GM18861 (cell line): ENCODE measurements at regions not wholly inside any gene's neighbourhood (a gene's known extent, or its start where the extent isn't known, plus 50 kb on each side); places are given as distances from the start of the nearest gene placed in this dataset.

Source experiments
- ATAC-seq: cut with Tn5 transposase; IDR thresholded peaks from one replicate; pipeline ENCODE4 v1.9.1; 2021; ENCODE audit not compliant: unreplicated experiment

DNA sequence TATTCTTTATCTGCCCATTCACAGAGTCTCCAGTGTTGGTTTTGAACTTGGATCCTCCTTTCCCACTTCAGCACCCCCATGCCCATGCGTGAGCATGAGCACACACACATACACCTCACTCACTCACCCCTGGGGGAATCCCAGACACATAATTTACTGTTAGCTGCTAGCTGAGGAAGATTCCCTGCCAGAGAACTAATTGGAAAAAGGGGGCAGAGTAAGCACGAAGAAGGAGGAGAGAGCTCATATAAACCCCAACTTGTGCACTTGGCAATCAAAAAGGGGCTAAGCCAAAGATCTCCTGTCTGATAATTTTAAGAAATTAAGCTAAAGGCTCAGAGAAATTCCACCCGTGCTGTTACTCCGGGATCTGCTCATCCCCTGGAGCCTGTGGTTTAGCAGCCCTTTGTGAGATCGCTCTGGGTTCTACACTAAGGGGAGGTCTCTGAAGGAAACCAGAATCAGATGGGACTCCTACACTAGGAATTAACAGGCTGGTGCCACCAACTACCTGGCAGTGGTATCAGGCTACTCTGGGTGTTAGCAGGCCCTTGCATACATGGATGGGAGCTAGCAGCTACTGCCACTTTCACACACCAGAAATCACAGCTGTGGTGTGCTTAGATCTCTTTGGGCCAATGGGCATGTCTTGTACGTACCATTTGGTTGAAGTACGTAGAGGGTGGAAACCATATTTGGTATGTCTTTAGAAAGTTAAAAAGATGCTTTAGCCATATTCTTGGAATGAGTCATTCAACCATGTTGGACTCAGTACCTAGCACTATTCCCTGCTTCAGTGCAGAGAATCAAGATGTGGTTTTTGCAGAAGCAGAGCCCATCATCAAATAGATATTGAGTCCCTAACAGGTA is 95.6 kb upstream of the SLC14A2 start:
- no peak for ATAC-seq

DNA sequence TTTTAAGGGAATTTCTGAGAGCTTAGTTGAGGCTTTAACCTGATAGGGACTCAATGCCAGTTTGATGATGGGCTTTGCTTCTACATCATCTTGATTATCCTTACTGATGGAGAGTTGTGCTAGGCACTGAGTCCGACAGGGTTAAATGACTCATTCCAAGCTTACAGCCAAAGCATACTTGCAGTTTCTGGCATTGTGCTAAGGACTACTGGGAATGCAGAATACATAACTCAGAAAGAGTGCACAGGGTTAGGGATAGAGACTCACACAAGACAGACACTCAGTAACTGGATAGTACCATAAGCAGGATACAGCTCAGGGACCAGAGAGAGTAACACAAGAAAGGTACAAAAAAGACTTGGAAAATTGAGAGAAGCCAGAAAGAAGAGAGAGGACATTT is 94.1 kb upstream of the SLC14A2 start:
- no peak for ATAC-seq

DNA sequence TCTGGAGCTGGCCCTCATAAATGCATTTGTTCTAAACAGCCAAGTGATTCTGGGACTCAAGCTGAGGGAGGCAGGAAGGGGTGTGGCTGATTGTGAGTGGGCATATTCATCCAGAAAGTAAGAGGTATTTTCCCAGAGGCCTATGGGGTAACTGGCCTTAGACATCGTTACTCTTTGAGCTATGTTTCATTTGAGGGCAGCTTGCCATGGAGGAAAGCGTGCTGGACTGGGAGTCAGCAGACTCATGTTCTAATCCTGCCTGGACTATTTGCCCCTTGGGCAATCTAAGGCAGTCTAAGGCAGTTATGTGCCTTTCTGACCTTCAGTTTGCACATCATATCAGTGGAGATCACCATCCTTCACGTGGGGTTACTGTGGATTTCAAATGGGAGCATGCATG is 93.5 kb upstream of the SLC14A2 start:
- ATAC-seq, result no peak

DNA sequence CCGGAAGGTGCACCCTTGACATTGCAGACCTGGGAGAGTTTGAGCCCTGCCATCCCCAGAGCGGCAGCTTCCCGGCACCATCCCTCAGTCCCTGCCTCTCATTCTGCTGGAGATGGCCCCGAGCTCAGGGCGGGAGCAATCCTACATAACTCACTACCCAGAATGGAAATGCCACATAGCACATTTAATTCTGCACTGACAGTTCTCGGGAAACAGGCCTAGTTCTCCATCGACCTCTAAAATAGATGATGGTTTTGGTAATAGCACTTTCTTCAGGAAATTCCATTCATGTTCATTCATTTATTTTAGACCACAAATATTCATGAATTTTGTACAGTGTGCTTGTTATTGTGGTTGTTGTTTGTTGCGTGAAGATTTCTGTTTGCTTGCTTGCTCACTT is 92.9 kb upstream of the SLC14A2 start:
- no peak for ATAC-seq

GRCh38 chr18:45525301-45525700 is 90.0 kb upstream of the SLC14A2 start:
- no peak for ATAC-seq

DNA sequence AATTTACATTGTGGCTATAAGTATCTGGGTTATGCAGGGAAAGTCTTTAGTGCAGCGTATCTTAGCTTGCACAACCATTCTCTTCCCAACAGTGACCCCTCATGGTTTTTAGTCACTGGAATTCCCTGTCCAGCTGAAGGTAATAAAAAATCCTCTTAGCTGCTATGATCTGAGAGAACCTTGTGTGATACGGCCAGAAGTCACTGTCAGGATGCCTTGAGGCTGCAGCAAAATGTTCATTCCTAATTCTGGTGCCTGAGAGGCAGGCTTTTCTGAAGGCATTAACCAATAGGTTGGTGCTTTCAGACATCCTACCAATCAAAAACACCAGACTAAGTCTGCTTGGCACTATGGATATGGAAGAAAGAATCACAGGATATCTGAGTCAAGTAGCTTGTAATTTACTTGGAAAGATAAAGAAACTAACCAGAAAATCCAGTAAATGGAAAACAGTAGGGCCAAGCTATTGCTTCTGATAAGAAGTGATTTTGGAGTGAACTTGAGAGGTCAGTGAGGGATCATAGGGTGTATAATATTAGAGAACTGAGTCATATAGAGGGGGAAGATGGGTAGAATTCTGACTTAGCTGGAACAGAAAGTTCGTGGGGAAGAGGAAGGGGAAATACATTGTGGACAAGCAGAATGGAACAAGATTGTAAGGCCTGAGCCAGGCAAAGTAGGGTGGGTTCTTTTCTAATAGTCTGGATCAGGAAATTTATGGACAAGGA is 89.0 kb upstream of the SLC14A2 start:
- no peak for ATAC-seq

DNA sequence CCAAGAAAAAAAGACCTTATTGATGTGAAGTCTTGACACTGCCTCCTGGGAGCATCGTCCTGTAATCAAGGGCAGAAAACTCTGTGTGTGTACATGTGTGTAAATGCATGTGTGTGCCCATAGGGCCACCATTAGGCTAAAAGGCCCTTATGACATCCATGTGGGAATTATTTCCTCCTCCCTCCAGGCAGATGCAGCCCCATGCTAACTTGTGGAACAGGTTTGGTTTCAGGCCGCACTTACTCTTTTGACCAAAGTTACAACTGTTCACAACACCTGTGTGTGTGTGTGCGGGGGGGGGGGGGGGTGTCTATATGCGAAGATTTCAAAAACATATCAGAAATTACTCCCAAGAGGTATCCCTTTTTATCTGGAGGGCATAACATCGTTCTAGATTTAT is 87.4 kb upstream of the SLC14A2 start:
- no peak for ATAC-seq

DNA sequence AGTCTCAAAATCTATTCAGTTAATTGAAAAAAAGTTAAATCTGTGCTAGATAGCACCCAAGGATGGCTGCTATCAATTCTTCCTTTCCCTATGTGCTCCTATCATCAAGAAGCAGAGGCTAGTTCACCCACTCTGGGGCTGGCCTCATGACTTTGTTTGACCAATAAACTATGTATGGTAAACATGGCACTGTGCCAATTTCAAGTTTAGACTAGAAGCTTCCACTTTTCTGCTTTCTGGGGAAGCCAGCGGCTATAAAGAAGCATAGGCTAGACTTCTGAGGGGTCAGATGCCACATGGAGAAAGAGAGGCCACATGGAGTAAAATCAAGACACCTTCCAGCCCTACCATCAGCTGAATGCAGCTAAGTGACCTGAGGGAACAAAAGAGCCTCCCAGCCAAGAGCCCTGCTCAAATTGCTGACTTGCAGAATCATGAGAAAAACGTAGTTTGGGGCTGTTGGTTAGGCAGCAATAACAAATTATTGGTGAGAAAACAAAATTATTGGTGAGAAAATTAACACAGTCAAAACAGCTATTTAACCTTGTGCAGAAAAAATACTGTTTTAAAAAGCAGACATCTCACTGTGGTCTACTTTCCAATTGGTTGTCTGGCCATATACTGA is 86.5 kb upstream of the SLC14A2 start:
- ATAC-seq, result no peak

DNA sequence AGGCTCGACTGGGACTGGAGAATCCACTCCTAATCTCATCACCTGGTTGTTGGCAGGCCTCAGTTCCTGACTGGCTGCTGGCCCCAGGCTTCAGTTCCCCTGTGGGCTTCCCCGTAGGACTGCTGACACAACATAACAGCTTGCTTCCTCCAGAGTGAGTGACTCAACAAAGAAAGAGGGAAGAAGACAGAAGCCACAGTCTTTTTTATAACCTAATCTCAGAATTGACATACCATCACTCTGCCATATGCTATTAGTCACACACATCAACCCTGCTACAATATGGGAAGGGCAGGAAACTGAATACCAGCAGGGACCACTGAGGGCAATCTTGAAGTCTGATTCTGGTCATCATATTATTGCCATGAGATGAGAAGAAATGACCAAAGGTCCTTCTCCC is 76.8 kb upstream of the SLC14A2 start:
- no peak for ATAC-seq

DNA sequence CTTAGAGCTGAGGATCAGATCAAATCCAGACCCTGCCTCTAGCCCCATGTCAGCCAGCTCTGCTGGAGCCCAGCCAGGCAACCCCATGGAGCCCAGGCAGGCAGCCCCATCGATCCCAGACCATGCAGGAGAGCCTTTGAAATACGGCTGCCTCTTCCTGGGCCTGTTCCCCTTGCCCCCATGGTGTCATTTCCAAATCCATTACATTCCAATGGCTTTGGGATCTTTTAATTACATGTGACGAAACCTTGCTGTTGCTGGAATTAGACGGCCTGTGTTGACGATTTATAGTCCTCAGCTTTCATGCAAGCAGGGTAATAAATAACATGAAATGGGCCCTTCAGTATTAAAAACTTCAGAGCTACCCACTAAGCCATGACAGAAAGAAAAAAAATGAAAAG is 75.8 kb upstream of the SLC14A2 start:
- ATAC-seq, result no peak

GRCh38 chr18:45540125-45540524 is 75.2 kb upstream of the SLC14A2 start:
- no peak for ATAC-seq

DNA sequence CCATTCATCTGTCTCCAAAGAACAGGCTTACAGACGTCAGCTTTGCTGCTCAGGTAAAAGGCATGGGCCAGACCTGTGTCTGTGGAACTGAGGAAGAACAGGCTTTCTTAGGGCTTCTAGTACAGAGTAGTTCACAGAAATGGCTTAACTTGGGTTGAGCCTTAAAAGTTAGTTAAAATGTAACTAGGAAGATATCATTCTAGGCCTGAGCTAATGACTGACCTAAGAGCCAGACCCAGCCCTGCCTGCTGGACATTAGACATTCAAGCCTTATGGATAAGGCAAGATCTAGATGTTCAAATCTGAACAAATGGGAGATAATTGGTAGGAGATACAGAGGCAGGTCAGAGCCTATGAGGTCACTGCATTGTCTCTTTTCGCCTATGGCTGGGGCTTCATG is 73.9 kb upstream of the SLC14A2 start:
- no peak for ATAC-seq

DNA sequence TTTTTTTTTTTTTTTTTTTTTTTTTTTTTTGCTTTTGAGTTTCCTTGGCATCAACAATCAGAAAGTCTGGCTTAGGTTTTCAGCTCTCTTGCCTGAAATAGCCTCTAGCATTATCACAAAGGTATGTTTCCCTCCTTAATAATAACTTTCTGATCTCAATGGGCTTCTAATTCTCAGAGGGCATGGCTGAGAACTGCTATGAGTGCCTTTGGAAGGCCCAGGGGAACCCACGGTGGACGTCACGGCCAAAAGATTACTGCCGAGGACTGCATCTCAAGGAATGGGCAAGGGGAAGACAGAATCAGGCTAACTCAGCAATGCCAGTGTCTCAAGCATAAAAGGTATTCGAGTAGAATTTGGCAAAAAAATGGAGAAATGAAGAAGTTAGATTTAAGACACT is 73.2 kb upstream of the SLC14A2 start:
- ATAC-seq, result no peak

DNA sequence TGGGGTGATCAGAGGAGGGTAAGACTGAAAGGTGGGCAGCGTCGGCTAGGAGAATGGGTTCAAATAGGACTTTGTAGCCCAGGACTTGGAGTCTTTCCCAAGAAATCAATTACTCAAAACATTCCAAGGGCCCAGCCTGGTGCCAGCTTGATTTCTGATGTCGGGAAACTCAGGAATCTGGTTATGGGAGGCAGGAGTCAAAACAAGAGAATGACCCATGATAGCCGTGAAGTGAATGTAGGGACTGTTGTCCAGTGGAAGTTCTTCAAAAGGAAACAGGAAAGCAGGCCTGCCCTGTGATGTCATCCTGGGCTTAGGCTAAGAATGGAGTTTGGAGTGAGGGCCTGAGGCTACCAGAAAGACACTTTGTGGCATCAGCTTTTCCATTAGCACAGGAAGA is 67.4 kb upstream of the SLC14A2 start:
- ATAC-seq, result no peak

DNA sequence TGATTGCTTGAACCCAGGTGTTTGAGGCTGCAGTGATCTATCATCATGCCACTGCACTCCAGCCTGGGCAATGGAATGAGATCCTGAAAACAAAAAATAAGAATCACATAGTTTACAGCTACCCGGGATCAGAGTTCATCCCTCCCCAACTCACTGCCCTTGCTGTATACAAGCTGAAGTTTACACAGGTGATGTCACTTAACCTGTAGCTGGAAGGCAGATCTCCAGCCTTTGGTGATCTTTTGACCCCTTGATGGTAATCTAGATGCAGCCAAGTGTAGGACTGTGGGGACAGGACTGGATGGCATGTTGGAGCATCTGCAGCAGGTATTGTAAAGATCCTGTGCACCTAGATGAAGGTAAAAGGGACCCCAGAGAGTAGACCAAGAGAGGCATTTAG is 66.7 kb upstream of the SLC14A2 start:
- no peak for ATAC-seq

GRCh38 chr18:45549290-45549689 is 66.0 kb upstream of the SLC14A2 start:
- no peak for ATAC-seq

- ATAC-seq, result no peak
Measured at GRCh38 chr18:45551142-45551815, 64.0 kb upstream of the SLC14A2 start.

GRCh38 chr18:45553723-45554388 is 61.4 kb upstream of the SLC14A2 start:
- no peak for ATAC-seq

GRCh38 chr18:45554389-45554737 is 60.9 kb upstream of the SLC14A2 start:
- ATAC-seq, result no peak

GRCh38 chr18:45556222-45556621 is 59.1 kb upstream of the SLC14A2 start:
- no peak for ATAC-seq

GRCh38 chr18:45557287-45557686 is 58.0 kb upstream of the SLC14A2 start:
- no peak for ATAC-seq
